ENCODE measurements at regions not wholly inside any gene's neighbourhood (a gene's known extent, or its start where the extent isn't known, plus 50 kb on each side); places are given as distances from the start of the nearest gene placed in this dataset.

DNA sequence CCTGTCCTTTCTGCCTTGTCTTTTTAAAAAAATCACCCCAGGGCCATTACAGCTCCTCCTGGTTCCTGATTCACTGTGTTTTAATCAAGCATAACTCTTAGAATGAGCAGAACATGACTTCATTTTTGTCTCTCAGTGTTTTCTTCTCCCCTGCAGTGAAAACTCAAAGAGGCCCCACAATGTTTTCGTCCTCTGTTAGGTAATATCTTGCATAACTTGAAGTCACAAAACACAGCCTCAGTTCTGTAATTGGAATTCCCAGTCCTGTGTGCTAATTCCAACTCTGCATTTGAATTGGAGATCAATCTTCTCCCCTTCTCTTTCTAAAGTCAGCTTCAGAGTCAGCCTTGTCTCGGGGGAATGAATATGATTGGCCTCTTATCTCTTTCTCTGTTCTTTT lies 186.5 kb upstream of the NAV2 start:
- Histone ChIP-seq H3K4me1 (no peaks in the 10 kb centered on the region), H3K9me3 (no peaks in the 10 kb centered on the region), H3K4me3 (no peak overlapping the region), H3K36me3 (no peaks in the 10 kb centered on the region), H3K27ac (no peak overlapping the region), H3K27me3 (ENCODE audit: low read depth) (no peaks in the 10 kb centered on the region)
- ATAC-seq (no peak), DNase-seq (no peak)
- TF ChIP-seq, protein P1, sequence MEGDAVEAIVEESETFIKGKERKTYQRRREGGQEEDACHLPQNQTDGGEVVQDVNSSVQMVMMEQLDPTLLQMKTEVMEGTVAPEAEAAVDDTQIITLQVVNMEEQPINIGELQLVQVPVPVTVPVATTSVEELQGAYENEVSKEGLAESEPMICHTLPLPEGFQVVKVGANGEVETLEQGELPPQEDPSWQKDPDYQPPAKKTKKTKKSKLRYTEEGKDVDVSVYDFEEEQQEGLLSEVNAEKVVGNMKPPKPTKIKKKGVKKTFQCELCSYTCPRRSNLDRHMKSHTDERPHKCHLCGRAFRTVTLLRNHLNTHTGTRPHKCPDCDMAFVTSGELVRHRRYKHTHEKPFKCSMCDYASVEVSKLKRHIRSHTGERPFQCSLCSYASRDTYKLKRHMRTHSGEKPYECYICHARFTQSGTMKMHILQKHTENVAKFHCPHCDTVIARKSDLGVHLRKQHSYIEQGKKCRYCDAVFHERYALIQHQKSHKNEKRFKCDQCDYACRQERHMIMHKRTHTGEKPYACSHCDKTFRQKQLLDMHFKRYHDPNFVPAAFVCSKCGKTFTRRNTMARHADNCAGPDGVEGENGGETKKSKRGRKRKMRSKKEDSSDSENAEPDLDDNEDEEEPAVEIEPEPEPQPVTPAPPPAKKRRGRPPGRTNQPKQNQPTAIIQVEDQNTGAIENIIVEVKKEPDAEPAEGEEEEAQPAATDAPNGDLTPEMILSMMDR (IDR thresholded peaks at IDR 0.05), result no peak
- intact Hi-C loops (cut with DNase I), result no loop called here

DNA sequence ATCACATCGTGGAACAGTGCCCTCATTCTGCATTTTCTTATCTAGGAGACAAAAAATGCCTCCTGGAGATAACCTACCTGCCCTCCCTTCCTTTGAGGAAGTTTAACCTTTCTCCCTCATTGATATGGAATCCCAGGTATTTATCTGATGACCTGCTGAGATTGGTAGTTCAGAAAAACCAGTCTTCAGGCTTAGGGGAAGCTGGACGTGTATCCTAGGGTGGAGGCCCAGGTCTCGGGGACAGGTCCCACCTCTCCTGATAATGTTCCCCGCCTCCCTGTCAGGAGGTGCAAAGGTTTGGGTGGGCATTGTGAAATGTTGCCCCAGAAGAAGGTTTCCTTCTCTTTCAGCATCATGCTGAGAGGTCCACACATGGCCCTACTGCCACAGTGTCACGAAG lies 186.9 kb upstream of the NAV2 start:
- TF ChIP-seq, protein P1 (IDR thresholded peaks at IDR 0.05), result no peak
- DNase-seq (no peak), ATAC-seq (no peak)
- H3K4me1 ChIP-seq, result no peaks in the 10 kb centered on the region
- intact Hi-C loops (cut with DNase I), result no loop called here
- no peak overlapping the region for H3K4me3 ChIP-seq
- no peaks in the 10 kb centered on the region for H3K9me3 ChIP-seq
- no peak overlapping the region for H3K27ac ChIP-seq
- H3K36me3 ChIP-seq, result no peaks in the 10 kb centered on the region
- no peaks in the 10 kb centered on the region for H3K27me3 ChIP-seq (ENCODE audit: low read depth)

DNA sequence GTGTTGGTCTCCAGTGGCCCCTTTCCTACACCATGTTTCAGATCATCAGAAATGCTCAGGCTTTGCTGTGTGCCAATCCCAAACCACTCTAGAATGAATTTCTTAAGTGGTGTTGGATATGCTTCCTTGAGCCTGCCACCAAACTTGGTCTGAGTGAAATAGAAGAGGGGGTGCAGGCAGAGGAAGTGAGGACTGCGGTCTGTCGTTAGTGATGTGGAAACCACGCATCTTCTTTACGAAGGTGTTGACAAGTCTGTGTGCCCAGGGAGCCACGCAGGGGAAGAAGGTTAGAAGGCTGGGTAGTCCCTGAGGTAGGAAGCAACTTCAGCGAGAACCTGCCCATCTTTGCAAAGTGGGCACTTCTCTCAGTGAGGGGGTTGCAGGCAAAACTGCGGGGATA lies 187.4 kb upstream of the NAV2 start:
- intact Hi-C loops (cut with DNase I), result no loop called here
- no peaks in the 10 kb centered on the region for H3K27me3 ChIP-seq (ENCODE audit: low read depth)
- no peak for DNase-seq
- H3K9me3 ChIP-seq, result no peaks in the 10 kb centered on the region
- H3K27ac ChIP-seq, result no peak overlapping the region
- H3K4me3 ChIP-seq, result no peak overlapping the region
- TF ChIP-seq, protein P1 (IDR thresholded peaks at IDR 0.05), result no peak
- H3K4me1 ChIP-seq, result no peaks in the 10 kb centered on the region
- H3K36me3 ChIP-seq, result no peaks in the 10 kb centered on the region
- no peak for ATAC-seq

DNA sequence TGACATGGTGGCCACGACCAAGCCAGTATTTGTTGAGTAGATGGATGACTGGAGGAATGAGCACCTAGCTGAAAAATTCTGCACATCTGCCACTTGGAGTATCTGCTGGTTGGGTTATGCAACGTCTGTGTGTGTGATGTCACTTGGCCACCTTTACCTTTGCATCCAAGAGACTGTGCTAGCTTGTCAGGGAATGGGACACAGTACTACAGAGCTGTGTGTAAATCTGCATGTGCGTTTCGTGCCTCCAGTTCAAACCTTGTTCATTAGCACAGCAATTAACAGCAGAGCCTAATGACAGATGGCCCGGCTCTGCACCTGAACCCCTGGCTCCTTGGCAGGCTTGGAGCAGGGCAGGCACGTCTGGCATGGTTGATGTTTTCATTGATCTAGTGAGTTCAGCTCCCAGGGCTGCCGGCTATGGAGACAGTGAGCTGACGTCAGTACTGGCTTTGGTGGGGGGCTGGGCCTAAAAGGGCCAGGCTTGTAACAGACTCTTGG lies 188.4 kb upstream of the NAV2 start:
- Histone ChIP-seq H3K36me3 (no peaks in the 10 kb centered on the region), H3K27ac (no peak overlapping the region), H3K27me3 (ENCODE audit: low read depth) (no peaks in the 10 kb centered on the region), H3K9me3 (no peaks in the 10 kb centered on the region), H3K4me1 (no peaks in the 10 kb centered on the region), H3K4me3 (no peak overlapping the region)
- DNase-seq, result no peak
- no peak for ATAC-seq
- intact Hi-C loops (cut with DNase I), result no loop called here
- TF ChIP-seq, protein P1 (IDR thresholded peaks at IDR 0.05), result no peak

DNA sequence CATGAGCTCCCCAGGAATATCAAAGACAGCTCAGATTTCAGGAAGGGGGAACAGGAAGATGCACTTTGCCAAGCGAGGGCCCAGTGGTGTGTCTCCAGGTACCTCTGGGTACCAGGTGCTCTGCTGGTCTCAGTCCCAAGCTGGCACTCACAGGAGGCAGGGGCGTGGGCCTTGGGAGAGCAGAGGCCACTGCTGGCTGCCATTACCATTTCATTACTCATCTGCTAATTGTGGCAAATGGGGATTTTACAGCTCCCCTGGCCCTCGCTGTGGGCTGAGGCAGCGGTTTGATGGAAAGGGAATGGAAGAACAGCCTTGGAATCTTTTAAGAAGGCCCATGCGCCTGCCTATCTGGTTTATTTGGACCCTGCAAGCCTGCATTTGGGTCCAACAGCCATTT lies 192.0 kb upstream of the NAV2 start:
- TF ChIP-seq, protein P1 (IDR thresholded peaks at IDR 0.05), result no peak
- Histone ChIP-seq H3K4me1 (no peaks in the 10 kb centered on the region), H3K27me3 (ENCODE audit: low read depth) (no peaks in the 10 kb centered on the region), H3K4me3 (no peak overlapping the region), H3K9me3 (no peaks in the 10 kb centered on the region), H3K27ac (no peak overlapping the region), H3K36me3 (no peaks in the 10 kb centered on the region)
- DNase-seq, result no peak
- no peak for ATAC-seq
- intact Hi-C loops (cut with DNase I), result no loop called here

All from lower lobe of right lung (tissue), 2 donors.